ENCODE measurements at regions not wholly inside any gene's neighbourhood (a gene's known extent, or its start where the extent isn't known, plus 50 kb on each side); places are given as distances from the start of the nearest gene placed in this dataset.
A peak's percentile ranks its signal among the peaks of the same experiment; 100 is the strongest.
"Not testable (repeated sequence)": the region's sequence is repeated elsewhere in the genome, so short reads cannot be mapped to it uniquely, and the experiment has no call there.

GRCh38 chr10:100636848-100637553 lies 101.3 kb downstream of the HIF1AN start:
- Histone ChIP-seq H3K4me1 (no peaks in the 10 kb centered on the region), H3K27me3 (no peaks in the 10 kb centered on the region), H3K4me3 (no peak overlapping the region), H3K9me3 (no peaks in the 10 kb centered on the region), H3K36me3 (ENCODE audit: low read depth, missing control alignments) (no peaks in the 10 kb centered on the region), H3K27ac (no peak overlapping the region)
- intact Hi-C loops (cut with DNase I; ENCODE audit: low total_unique reads): no loop called here
- WGBS, 2 donors: 53 to 57% methylated on average over 6 of the region's 6 CpGs
- TF ChIP-seq POLR2A (IDR thresholded peaks at IDR 0.05) (no peak), CTCF (IDR thresholded peaks at IDR 0.05) (no peak)
- no peak for DNase-seq

- no peaks in the 10 kb centered on the region for H3K27me3 ChIP-seq
- intact Hi-C loops (cut with DNase I; ENCODE audit: low total_unique reads): no loop called here
- WGBS, 2 donors: 33 to 36% methylated on average over 8 to 9 of the region's 9 CpGs
Observed at GRCh38 chr10:100637785-100638184, 102.0 kb downstream of the HIF1AN start.

GRCh38 chr10:100638969-100639368 lies 103.2 kb downstream of the HIF1AN start:
- H3K27me3 ChIP-seq, H3K4me1 ChIP-seq: not testable (repeated sequence)
- WGBS, 2 donors: 91 to 96% methylated on average over 3 to 6 of the region's 6 CpGs

More at GRCh38 chr10:100637785-100638184, 102.0 kb downstream of the HIF1AN start:
- Histone ChIP-seq H3K4me3 (no peak overlapping the region), H3K9me3 (no peaks in the 10 kb centered on the region), H3K4me1 (no peaks in the 10 kb centered on the region), H3K36me3 (ENCODE audit: low read depth, missing control alignments) (no peaks in the 10 kb centered on the region), H3K27ac (no peak overlapping the region)
- peak; percentile 29 for DNase-seq
- TF ChIP-seq CTCF (IDR thresholded peaks at IDR 0.05) (peak in 1 of 3 experiments; percentile 27), POLR2A (IDR thresholded peaks at IDR 0.05) (no peak)

GRCh38 chr10:100642295-100642994 lies 102.9 kb upstream of the PAX2 start:
- Histone ChIP-seq H3K36me3 (ENCODE audit: low read depth, missing control alignments) (no peaks in the 10 kb centered on the region), H3K27ac (no peak overlapping the region), H3K4me1 (no peaks in the 10 kb centered on the region), H3K27me3 (no peaks in the 10 kb centered on the region), H3K9me3 (no peaks in the 10 kb centered on the region), H3K4me3 (no peak overlapping the region)
- no peak for DNase-seq
- intact Hi-C loops (cut with DNase I; ENCODE audit: low total_unique reads): no loop called here
- TF ChIP-seq CTCF (IDR thresholded peaks at IDR 0.05): no peak
- no peak for TF ChIP-seq POLR2A (IDR thresholded peaks at IDR 0.05)
- WGBS, 2 donors: 31 to 36% methylated on average over 9 of the region's 9 CpGs

More at GRCh38 chr10:100638969-100639368, 103.2 kb downstream of the HIF1AN start:
- DNase-seq; H3K4me3 ChIP-seq; H3K9me3 ChIP-seq; intact Hi-C loops (cut with DNase I; ENCODE audit: low total_unique reads); H3K27ac ChIP-seq; H3K36me3 ChIP-seq (ENCODE audit: low read depth, missing control alignments): not testable (repeated sequence)

- Histone ChIP-seq H3K4me3 (no peak overlapping the region), H3K4me1 (no peaks in the 10 kb centered on the region), H3K27ac (no peak overlapping the region), H3K36me3 (ENCODE audit: low read depth, missing control alignments) (no peaks in the 10 kb centered on the region), H3K27me3 (no peaks in the 10 kb centered on the region), H3K9me3 (no peaks in the 10 kb centered on the region)
- intact Hi-C loops (cut with DNase I; ENCODE audit: low total_unique reads): no loop called here
- TF ChIP-seq CTCF (IDR thresholded peaks at IDR 0.05) (no peak), POLR2A (IDR thresholded peaks at IDR 0.05) (no peak)
- 81 to 82% methylated on average over 5 of the region's 5 CpGs for WGBS, 2 donors
- DNase-seq: no peak
Observed at GRCh38 chr10:100645091-100645490, 100.3 kb upstream of the PAX2 start.

Data from testis (tissue), 2 donors.